Activated CD4-positive, alpha-beta T cell treated with anti-CD3 and anti-CD28 coated beads, Interleukin-2, amount 10 ng/mL, durations not matched to agents 24 days and 14 days (primary cell): ENCODE measurements at regions not wholly inside any gene's neighbourhood (a gene's known extent, or its start where the extent isn't known, plus 50 kb on each side); places are given as distances from the start of the nearest gene placed in this dataset.

Experiments used
- DNase-seq: peaks from one replicate; pipeline ENCODE4 v3.0.0; 2022
- H3K27ac Mint-ChIP-seq: one replicate; pipeline ENCODE4 v1.8.0; 2022; ENCODE audit warnings: mild to moderate bottlenecking, mixed read lengths
- H3K27me3 Mint-ChIP-seq: one replicate; pipeline ENCODE4 v1.8.0; 2022; ENCODE audit warnings: mixed read lengths
- H3K36me3 Mint-ChIP-seq: one replicate; pipeline ENCODE4 v1.8.0; 2022; ENCODE audit warnings: low read depth, mild to moderate bottlenecking, mixed read lengths
- H3K4me1 Mint-ChIP-seq: one replicate; pipeline ENCODE4 v1.8.0; 2021; ENCODE audit warnings: mixed read lengths
- H3K4me3 Mint-ChIP-seq: one replicate; pipeline ENCODE4 v1.8.0; 2022; ENCODE audit warnings: mild to moderate bottlenecking, moderate library complexity, mixed read lengths
- H3K9me3 Mint-ChIP-seq: one replicate; pipeline ENCODE4 v1.8.0; 2021; ENCODE audit warnings: mixed read lengths
- intact Hi-C: fragments of 100-400 bp; cut with micrococcal nuclease; formaldehyde crosslinking; loops from one replicate; pipeline ENCODE4 v1.15.1; 2023

DNA sequence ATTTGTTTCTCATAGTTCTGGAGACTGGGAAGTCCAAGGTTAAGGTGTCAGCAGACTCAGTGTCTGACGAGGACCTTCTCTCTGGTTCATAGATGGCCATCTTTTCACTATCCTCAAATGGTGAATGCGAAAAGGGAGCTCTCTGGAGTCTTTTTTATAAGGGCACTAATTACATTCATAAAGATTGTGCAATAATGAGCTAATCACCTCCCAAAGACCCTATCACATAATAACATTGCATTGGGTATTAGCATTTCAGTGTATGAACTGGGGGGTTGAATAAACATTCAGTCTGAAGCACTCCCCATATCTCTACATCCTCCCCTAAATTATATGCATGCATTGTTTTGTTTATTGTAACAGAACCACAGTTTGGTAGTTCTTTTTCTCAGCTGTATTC, 1086.5 kb downstream of the CDH11 start:
- no peaks in the 10 kb centered on the region for H3K4me1 Mint-ChIP-seq
- no peaks in the 10 kb centered on the region for H3K27me3 Mint-ChIP-seq
- no peaks in the 10 kb centered on the region for H3K36me3 Mint-ChIP-seq
- no peak for DNase-seq
- H3K9me3 Mint-ChIP-seq: peaks cover 13% of the 10 kb centered on the region
- H3K4me3 Mint-ChIP-seq: no peak overlapping the region
- no peak overlapping the region for H3K27ac Mint-ChIP-seq
- intact Hi-C loops: no loop called here

GRCh38 chr16:64019339-64019738, 1102.5 kb downstream of the CDH11 start:
- H3K9me3 Mint-ChIP-seq: peaks cover under 1% of the 10 kb centered on the region
- DNase-seq: no peak
- no peaks in the 10 kb centered on the region for H3K36me3 Mint-ChIP-seq
- H3K27me3 Mint-ChIP-seq: no peaks in the 10 kb centered on the region
- no peak overlapping the region for H3K4me3 Mint-ChIP-seq
- no peak overlapping the region for H3K27ac Mint-ChIP-seq
- intact Hi-C loops: no loop called here
- no peaks in the 10 kb centered on the region for H3K4me1 Mint-ChIP-seq

DNA sequence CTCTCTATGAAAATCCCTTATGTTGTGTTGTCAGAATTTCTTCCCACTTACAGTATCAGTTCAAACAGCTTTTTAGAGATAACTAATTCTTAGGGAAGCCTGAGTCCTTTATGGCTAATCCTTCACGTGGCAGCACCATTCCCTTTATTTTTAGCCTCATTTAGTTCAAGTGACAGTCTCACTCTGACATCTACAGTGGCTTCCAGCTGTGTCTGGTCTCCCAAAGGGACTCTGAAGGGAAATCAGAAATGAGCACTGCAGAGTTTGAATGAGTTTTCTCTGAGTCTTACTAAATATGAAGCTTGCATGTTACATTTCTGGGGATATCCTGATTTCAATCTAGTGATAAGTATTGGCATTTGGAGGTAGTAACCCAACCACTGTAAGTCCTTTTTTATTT, 1104.1 kb downstream of the CDH11 start:
- intact Hi-C loops: no loop called here
- Mint-ChIP-seq H3K36me3 (no peaks in the 10 kb centered on the region), H3K4me1 (no peaks in the 10 kb centered on the region), H3K27ac (no peak overlapping the region), H3K4me3 (no peak overlapping the region), H3K9me3 (peaks cover 4% of the 10 kb centered on the region), H3K27me3 (no peaks in the 10 kb centered on the region)
- DNase-seq: no peak

DNA sequence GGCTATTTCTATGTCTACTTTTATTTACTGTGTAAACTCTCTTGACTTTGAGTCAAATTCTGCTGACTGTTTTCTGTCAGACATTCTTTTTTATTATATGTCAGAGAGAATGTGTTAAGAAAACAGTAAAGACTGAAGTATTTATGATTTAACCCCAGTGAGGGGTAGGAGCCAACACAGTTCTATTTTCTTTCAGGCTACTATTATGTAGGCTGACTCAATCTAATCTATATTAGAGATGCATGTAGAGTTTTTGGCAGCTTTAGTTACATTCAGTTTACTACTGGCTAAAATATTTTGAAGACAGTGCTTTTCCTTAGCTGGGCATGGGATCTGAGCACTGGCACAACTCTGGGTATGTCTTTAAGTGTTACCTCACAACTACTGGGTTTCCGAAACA, 1108.0 kb downstream of the CDH11 start:
- H3K4me3 Mint-ChIP-seq: no peak overlapping the region
- H3K27ac Mint-ChIP-seq: no peak overlapping the region
- intact Hi-C loops: no loop called here
- no peaks in the 10 kb centered on the region for H3K36me3 Mint-ChIP-seq
- H3K27me3 Mint-ChIP-seq: no peaks in the 10 kb centered on the region
- DNase-seq: no peak
- H3K9me3 Mint-ChIP-seq: peaks cover 8% of the 10 kb centered on the region
- no peaks in the 10 kb centered on the region for H3K4me1 Mint-ChIP-seq

GRCh38 chr16:64012166-64012565, 1109.7 kb downstream of the CDH11 start:
- DNase-seq: no peak
- H3K4me1 Mint-ChIP-seq: no peaks in the 10 kb centered on the region
- H3K27me3 Mint-ChIP-seq: no peaks in the 10 kb centered on the region
- no peak overlapping the region for H3K4me3 Mint-ChIP-seq
- H3K9me3 Mint-ChIP-seq: peaks cover 8% of the 10 kb centered on the region
- intact Hi-C loops: no loop called here
- H3K27ac Mint-ChIP-seq: no peak overlapping the region
- H3K36me3 Mint-ChIP-seq: no peaks in the 10 kb centered on the region

DNA sequence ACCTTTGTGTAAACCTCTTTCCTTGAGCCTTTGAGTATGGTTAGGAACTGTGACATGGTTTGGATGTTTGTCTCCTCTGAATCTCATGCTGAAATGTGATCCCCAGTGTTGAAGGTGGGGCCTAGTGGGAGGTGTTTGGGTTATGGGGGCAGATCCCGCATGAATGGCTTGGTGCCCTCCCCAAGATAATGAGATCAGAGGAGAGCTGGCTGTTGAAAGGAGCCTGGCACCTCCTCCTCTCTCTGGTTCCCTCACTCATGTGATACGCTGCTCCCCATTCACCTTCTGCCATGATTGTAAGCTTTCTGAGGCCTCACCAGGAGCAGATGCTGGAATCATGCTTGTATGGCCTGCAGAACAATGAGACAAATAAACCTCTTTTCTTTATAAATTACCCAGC, 1110.2 kb downstream of the CDH11 start:
- Mint-ChIP-seq H3K36me3 (no peaks in the 10 kb centered on the region), H3K9me3 (peaks cover 8% of the 10 kb centered on the region), H3K4me1 (no peaks in the 10 kb centered on the region), H3K27me3 (no peaks in the 10 kb centered on the region), H3K4me3 (no peak overlapping the region), H3K27ac (no peak overlapping the region)
- no peak for DNase-seq
- intact Hi-C loops: no loop called here

DNA sequence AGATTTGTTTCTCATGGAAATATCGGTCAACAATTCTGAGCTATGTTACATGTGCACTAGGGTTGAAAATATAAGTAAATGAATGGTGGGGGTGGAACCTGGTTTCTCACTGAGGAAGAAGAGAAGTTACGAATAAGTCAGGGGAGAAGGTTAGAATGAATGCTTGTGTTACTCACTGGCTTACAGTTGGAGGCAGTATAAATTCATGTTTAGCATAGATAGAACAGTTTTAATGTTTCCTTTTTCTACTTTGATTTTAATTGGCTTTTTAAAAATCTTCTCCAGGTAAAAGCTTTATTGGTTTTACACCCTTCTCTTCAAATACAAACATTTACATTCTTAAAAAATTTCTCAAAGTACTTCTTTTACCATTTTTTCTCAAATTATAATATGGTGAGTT, 1113.7 kb downstream of the CDH11 start:
- no peaks in the 10 kb centered on the region for H3K36me3 Mint-ChIP-seq
- no peaks in the 10 kb centered on the region for H3K27me3 Mint-ChIP-seq
- intact Hi-C loops: no loop called here
- no peak for DNase-seq
- H3K9me3 Mint-ChIP-seq: peaks cover 5% of the 10 kb centered on the region
- H3K4me3 Mint-ChIP-seq: no peak overlapping the region
- no peak overlapping the region for H3K27ac Mint-ChIP-seq
- no peaks in the 10 kb centered on the region for H3K4me1 Mint-ChIP-seq

- Mint-ChIP-seq H3K9me3 (peaks cover 7% of the 10 kb centered on the region), H3K27ac (no peak overlapping the region)
Observed at GRCh38 chr16:64004116-64004515, 1117.7 kb downstream of the CDH11 start.

GRCh38 chr16:63995025-63995424, 1126.8 kb downstream of the CDH11 start:
- DNase-seq: no peak
- H3K4me1 Mint-ChIP-seq: no peaks in the 10 kb centered on the region
- H3K9me3 Mint-ChIP-seq: peaks cover 10% of the 10 kb centered on the region
- H3K36me3 Mint-ChIP-seq: no peaks in the 10 kb centered on the region
- H3K4me3 Mint-ChIP-seq: no peak overlapping the region
- intact Hi-C loops: no loop called here
- H3K27me3 Mint-ChIP-seq: no peaks in the 10 kb centered on the region
- H3K27ac Mint-ChIP-seq: no peak overlapping the region

More at GRCh38 chr16:64004116-64004515, 1117.7 kb downstream of the CDH11 start:
- Mint-ChIP-seq H3K4me3 (no peak overlapping the region), H3K27me3 (no peaks in the 10 kb centered on the region), H3K36me3 (no peaks in the 10 kb centered on the region), H3K4me1 (no peaks in the 10 kb centered on the region)
- intact Hi-C loops: no loop called here
- DNase-seq: no peak

GRCh38 chr16:63983401-63983800, 1138.5 kb downstream of the CDH11 start:
- Mint-ChIP-seq H3K9me3 (peaks cover 17% of the 10 kb centered on the region), H3K4me3 (no peak overlapping the region), H3K4me1 (no peaks in the 10 kb centered on the region), H3K27ac (no peak overlapping the region), H3K27me3 (no peaks in the 10 kb centered on the region), H3K36me3 (no peaks in the 10 kb centered on the region)
- DNase-seq: no peak
- intact Hi-C loops: no loop called here

DNA sequence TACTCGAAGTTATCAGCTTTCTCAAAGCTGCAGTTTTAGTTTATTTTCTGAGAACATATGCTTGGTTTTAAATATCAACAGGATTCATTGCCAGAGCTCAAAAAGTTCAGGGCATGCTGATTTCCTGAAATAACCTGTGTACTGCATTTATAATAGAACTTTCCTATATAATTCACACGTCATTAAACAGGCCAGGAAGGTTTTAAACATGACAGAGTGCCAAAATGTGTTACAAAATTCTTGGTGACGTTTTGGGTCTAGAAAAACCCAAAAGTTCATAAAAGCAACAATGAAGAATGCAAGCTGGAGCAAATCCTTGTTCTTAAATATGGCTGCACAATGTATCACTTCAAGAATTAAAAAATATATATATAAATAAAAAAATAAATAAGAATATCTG, 1139.1 kb downstream of the CDH11 start:
- DNase-seq: no peak
- no peak overlapping the region for H3K27ac Mint-ChIP-seq
- H3K4me3 Mint-ChIP-seq: no peak overlapping the region
- no peaks in the 10 kb centered on the region for H3K4me1 Mint-ChIP-seq
- no peaks in the 10 kb centered on the region for H3K27me3 Mint-ChIP-seq
- H3K9me3 Mint-ChIP-seq: peaks cover 19% of the 10 kb centered on the region
- no peaks in the 10 kb centered on the region for H3K36me3 Mint-ChIP-seq
- intact Hi-C loops: no loop called here

GRCh38 chr16:63982110-63982509, 1139.8 kb downstream of the CDH11 start:
- Mint-ChIP-seq H3K4me3 (no peak overlapping the region), H3K27me3 (no peaks in the 10 kb centered on the region), H3K9me3 (peaks cover 19% of the 10 kb centered on the region), H3K27ac (no peak overlapping the region), H3K36me3 (no peaks in the 10 kb centered on the region), H3K4me1 (no peaks in the 10 kb centered on the region)
- intact Hi-C loops: no loop called here
- no peak for DNase-seq

DNA sequence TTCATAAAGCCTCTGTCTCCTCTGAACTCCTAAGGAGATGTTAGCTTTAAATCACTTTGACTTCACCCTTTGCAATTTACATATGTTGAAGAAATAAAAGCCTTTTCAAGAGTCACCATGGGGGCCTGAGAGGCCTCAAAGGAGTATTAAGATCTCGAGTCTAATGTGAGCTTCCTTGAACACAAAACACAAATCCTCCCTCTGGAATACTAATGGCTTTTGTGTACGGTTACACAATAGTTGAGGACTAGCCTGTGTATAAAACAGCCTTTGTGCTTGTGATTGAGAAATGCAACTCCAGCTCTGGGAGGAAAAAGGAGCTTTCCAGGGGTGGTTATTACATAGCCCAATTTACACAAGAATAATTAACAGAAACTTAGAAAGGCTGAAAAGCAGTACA, 1140.2 kb downstream of the CDH11 start:
- no peaks in the 10 kb centered on the region for H3K27me3 Mint-ChIP-seq
- no peak for DNase-seq
- peaks cover 19% of the 10 kb centered on the region for H3K9me3 Mint-ChIP-seq
- intact Hi-C loops: no loop called here
- no peaks in the 10 kb centered on the region for H3K36me3 Mint-ChIP-seq
- H3K27ac Mint-ChIP-seq: no peak overlapping the region
- no peak overlapping the region for H3K4me3 Mint-ChIP-seq
- H3K4me1 Mint-ChIP-seq: no peaks in the 10 kb centered on the region

- Mint-ChIP-seq H3K27me3 (no peaks in the 10 kb centered on the region), H3K9me3 (peaks cover 10% of the 10 kb centered on the region), H3K4me1 (no peaks in the 10 kb centered on the region), H3K36me3 (no peaks in the 10 kb centered on the region), H3K4me3 (no peak overlapping the region), H3K27ac (no peak overlapping the region)
- no peak for DNase-seq
- intact Hi-C loops: no loop called here
Observed at GRCh38 chr16:63980763-63981162, 1141.1 kb downstream of the CDH11 start.

DNA sequence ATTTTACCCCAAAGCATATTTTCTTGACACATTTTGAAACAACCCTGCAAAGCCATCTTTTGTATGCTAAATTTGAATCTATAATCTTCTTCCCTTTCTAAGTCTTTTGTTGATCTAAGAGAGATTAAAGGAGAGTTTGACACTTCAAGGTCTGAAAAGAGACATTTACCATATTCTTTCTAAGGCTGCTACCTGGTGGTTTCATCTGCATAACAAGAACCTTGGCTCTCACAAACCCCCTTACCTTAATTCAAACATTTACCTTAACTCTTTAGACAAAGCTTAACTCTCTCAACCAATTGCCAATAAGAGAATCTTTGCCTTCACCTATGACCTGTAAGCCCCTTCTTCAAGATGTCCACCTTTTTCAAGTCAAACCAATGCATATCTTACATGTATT, 1143.6 kb downstream of the CDH11 start:
- no peak overlapping the region for H3K27ac Mint-ChIP-seq
- H3K27me3 Mint-ChIP-seq: no peaks in the 10 kb centered on the region
- H3K4me1 Mint-ChIP-seq: no peaks in the 10 kb centered on the region
- no peaks in the 10 kb centered on the region for H3K36me3 Mint-ChIP-seq
- no peak overlapping the region for H3K4me3 Mint-ChIP-seq
- intact Hi-C loops: no loop called here
- DNase-seq: no peak
- peaks cover 13% of the 10 kb centered on the region for H3K9me3 Mint-ChIP-seq
